ENCODE measurements at regions not wholly inside any gene's neighbourhood (a gene's known extent, or its start where the extent isn't known, plus 50 kb on each side); places are given as distances from the start of the nearest gene placed in this dataset.

DNA sequence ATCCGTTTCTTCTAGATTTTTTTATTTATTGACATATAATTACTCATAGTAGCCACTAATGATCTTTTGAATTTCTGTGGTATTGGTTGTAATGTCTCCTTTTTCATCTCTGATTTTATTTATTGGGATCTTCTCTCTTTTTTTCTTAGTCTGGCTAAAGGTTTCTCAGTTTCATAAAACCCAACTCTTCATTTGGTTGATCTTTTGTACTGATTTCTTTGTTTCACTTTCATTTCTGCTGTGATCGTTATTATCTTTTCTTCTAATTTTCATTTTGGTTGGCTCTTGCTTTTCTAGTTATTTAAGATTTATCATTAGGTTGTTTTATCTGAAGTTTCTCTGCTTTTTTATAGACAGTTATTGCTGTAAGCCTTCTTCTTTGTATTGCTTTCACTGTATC lies 463.6 kb upstream of the CRIM1 start:
- Histone ChIP-seq H3K79me1 (ENCODE audit: low read depth, low read length) (no peaks in the 10 kb centered on the region), H4K8ac (ENCODE audit: extremely low read depth, insufficient read depth, low read length) (no peak overlapping the region), H3K4me2 (ENCODE audit: insufficient read depth in 1 of 2, low read depth in 2 of 2, low read length in 2 of 2) (no peak overlapping the region), H3K23ac (ENCODE audit: insufficient read length) (no peak overlapping the region), H2AFZ (ENCODE audit: low read length) (no peak overlapping the region), H2BK5ac (ENCODE audit: low read depth, low read length) (no peak overlapping the region), H3K9me3 (ENCODE audit: insufficient read depth in 2 of 2, low read depth in 1 of 2, low read length in 1 of 2) (no peaks in the 10 kb centered on the region), H4K5ac (ENCODE audit: insufficient read length, low read depth, low read length) (no peak overlapping the region), H3K23me2 (ENCODE audit: low read depth, low read length) (no peaks in the 10 kb centered on the region), H3K4me1 (replicated peaks in 1 of 4; ENCODE audit: control insufficient read depth in 3 of 4, insufficient read depth in 4 of 4, low read length in 3 of 4) (no peaks in the 10 kb centered on the region), H3K14ac (ENCODE audit: insufficient read length) (no peak overlapping the region), H3K36me3 (ENCODE audit: control insufficient read depth in 2 of 4, insufficient read depth in 4 of 4, low read length in 3 of 4) (no peaks in the 10 kb centered on the region), H3K79me2 (ENCODE audit: control insufficient read depth in 1 of 2, insufficient read depth in 2 of 2, low read length in 2 of 2) (no peaks in the 10 kb centered on the region), H2BK120ac (replicated peaks; ENCODE audit: low read depth, low read length) (no peak overlapping the region), H2BK15ac (ENCODE audit: low read length) (no peak overlapping the region), H3K9ac (replicated peaks in 1 of 4; ENCODE audit: extremely low read depth in 1 of 4, low read depth in 3 of 4, low read length in 3 of 4) (no peak overlapping the region), H3K27me3 (replicated peaks in 1 of 4; ENCODE audit: control insufficient read depth in 3 of 4, extremely low read depth in 1 of 4, insufficient read depth in 3 of 4, low read length in 3 of 4) (no peaks in the 10 kb centered on the region), H3K27ac (ENCODE audit: low read depth, low read length) (no peak overlapping the region), H3K4ac (replicated peaks; ENCODE audit: insufficient read length, low read depth, low read length) (no peak overlapping the region), H2BK20ac (ENCODE audit: low read length) (no peak overlapping the region), H3K4me3 (ENCODE audit: extremely low read depth in 1 of 4, insufficient read depth in 2 of 4, low read depth in 3 of 4, low read length in 4 of 4) (no peak overlapping the region), H3K56ac (replicated peaks; ENCODE audit: insufficient read length, low read depth, low read length) (no peak overlapping the region), H2BK12ac (ENCODE audit: low read depth, low read length) (no peak overlapping the region), H4K91ac (replicated peaks; ENCODE audit: insufficient read length, low read length) (no peak overlapping the region), H4K20me1 (replicated peaks in 1 of 2; ENCODE audit: control insufficient read depth in 1 of 2, insufficient read depth in 2 of 2, low read length in 2 of 2) (no peaks in the 10 kb centered on the region), H2AK5ac (ENCODE audit: low read depth, low read length) (no peak overlapping the region), H3K18ac (ENCODE audit: extremely low read depth, low read length) (no peak overlapping the region)
- TF ChIP-seq BRCA1 (IDR thresholded peaks at IDR 0.05; ENCODE audit: low read depth, low read length) (no peak), HDAC2 (IDR thresholded peaks at IDR 0.05; ENCODE audit: borderline replicate concordance in 1 of 2, low read depth in 2 of 2, low read length in 2 of 2) (no peak), SAP30 (IDR thresholded peaks at IDR 0.05; ENCODE audit: insufficient read depth, insufficient replicate concordance, low read length) (no peak)
- CTCF ChIA-PET (ENCODE audit: partially characterized antibody): no interaction called here
- WGBS, 2 experiments (ENCODE audit: extremely low coverage in 1 of 2, insufficient coverage in 1 of 2, insufficient read length in 1 of 2, insufficient replicate concordance in 2 of 2, low coverage in 1 of 2, low lambda C conversion rate in 2 of 2, missing lambda C conversion rate in 1 of 2): 92% methylated on average over 2 of the region's 2 CpGs; no CpG with 5 or more reads in 1 of the 2 experiments
- FAIRE-seq: no peak
- POLR2A ChIA-PET (ENCODE audit: partially characterized antibody): no interaction called here
- no peak for DNase-seq (ENCODE audit: low read depth in 1 of 2, low spot score in 2 of 2)

Measured in H1 (cell line).